GM12891 (cell line): ENCODE measurements at regions not wholly inside any gene's neighbourhood (a gene's known extent, or its start where the extent isn't known, plus 50 kb on each side); places are given as distances from the start of the nearest gene placed in this dataset.

ENCODE experiments used
- POLR2A ChIP-seq: IDR thresholded peaks from 2 replicates; pipeline ENCODE4 v1.6.1; 2011; ENCODE audit warnings: low read depth, low read length, control low read depth
- POLR2AphosphoS5 ChIP-seq: IDR thresholded peaks from 2 replicates; pipeline ENCODE4 v1.6.1; 2011; ENCODE audit warnings: low read depth, low read length, control low read depth
- SPI1 ChIP-seq: IDR thresholded peaks from 2 replicates; pipeline ENCODE4 v1.6.1; 2011; ENCODE audit warnings: low read depth, low read length, control low read depth
- TAF1 ChIP-seq: IDR thresholded peaks from 2 replicates; pipeline ENCODE4 v1.6.1; 2011; ENCODE audit warnings: low read depth, low read length, control low read depth

GRCh38 chr5:107319901-107320300 lies 350.8 kb downstream of the EFNA5 start:
- TF ChIP-seq POLR2A, result no peak
- no peak for TF ChIP-seq TAF1
- no peak for TF ChIP-seq POLR2AphosphoS5
- no peak for TF ChIP-seq SPI1
